ENCODE measurements at regions not wholly inside any gene's neighbourhood (a gene's known extent, or its start where the extent isn't known, plus 50 kb on each side); places are given as distances from the start of the nearest gene placed in this dataset.

DNA sequence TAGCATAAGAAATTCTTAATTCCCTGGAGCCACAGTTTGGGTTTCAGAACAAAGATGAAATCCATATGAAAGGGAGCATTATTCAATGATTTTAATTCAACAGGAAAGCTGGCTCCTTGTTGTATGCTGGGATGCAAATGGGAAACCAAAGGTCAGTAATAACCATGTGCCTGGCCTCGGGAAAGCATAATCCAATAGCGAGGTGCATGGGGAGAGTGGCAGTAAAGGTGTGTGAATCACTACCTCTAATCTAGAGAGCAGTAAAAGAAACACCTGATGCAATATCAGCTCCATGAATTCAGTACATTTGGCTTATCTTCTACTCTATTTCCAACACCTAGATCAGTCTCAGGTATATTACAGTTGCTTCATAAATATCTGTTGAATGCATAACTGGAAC is 220.1 kb downstream of the FBXO15 start:
- no peaks in the 10 kb centered on the region for H3K9me3 Mint-ChIP-seq (ENCODE audit: unreplicated experiment)
- H3K27me3 Mint-ChIP-seq (ENCODE audit: unreplicated experiment): no peaks in the 10 kb centered on the region
- H3K4me1 Mint-ChIP-seq (ENCODE audit: low read depth, unreplicated experiment): no peaks in the 10 kb centered on the region
- no peak overlapping the region for H3K4me3 Mint-ChIP-seq (ENCODE audit: unreplicated experiment)
- H3K36me3 Mint-ChIP-seq (ENCODE audit: unreplicated experiment): no peaks in the 10 kb centered on the region
- no peak overlapping the region for H3K27ac Mint-ChIP-seq (ENCODE audit: unreplicated experiment)
- DNase-seq: no peak
- TF ChIP-seq, protein P1, sequence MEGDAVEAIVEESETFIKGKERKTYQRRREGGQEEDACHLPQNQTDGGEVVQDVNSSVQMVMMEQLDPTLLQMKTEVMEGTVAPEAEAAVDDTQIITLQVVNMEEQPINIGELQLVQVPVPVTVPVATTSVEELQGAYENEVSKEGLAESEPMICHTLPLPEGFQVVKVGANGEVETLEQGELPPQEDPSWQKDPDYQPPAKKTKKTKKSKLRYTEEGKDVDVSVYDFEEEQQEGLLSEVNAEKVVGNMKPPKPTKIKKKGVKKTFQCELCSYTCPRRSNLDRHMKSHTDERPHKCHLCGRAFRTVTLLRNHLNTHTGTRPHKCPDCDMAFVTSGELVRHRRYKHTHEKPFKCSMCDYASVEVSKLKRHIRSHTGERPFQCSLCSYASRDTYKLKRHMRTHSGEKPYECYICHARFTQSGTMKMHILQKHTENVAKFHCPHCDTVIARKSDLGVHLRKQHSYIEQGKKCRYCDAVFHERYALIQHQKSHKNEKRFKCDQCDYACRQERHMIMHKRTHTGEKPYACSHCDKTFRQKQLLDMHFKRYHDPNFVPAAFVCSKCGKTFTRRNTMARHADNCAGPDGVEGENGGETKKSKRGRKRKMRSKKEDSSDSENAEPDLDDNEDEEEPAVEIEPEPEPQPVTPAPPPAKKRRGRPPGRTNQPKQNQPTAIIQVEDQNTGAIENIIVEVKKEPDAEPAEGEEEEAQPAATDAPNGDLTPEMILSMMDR (IDR thresholded peaks at IDR 0.05; ENCODE audit: partially characterized antibody, unreplicated experiment): no peak

DNA sequence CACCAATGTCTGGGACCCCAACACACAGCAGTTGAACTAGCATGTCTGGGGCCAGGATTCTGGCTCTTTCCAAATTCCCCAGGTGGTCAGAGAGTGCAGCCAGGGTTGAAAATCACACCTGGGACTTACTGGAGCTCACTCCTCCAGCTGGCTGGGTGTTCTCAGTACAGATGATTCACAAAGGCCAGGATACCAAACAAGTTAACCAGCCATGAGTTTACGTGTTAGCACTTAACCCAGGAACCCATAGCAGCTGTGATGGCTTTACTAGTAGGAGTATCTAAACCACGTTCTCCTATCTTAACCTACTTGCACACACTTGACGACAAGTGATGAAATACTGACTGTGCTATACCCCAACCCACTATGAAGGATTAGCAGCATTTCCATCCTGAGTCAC is 222.8 kb downstream of the FBXO15 start:
- peaks cover 2% of the 10 kb centered on the region for H3K27me3 Mint-ChIP-seq (ENCODE audit: unreplicated experiment)
- TF ChIP-seq, protein P1 (IDR thresholded peaks at IDR 0.05; ENCODE audit: partially characterized antibody, unreplicated experiment): no peak
- H3K36me3 Mint-ChIP-seq (ENCODE audit: unreplicated experiment): no peaks in the 10 kb centered on the region
- no peak overlapping the region for H3K4me3 Mint-ChIP-seq (ENCODE audit: unreplicated experiment)
- H3K27ac Mint-ChIP-seq (ENCODE audit: unreplicated experiment): no peak overlapping the region
- H3K4me1 Mint-ChIP-seq (ENCODE audit: low read depth, unreplicated experiment): no peaks in the 10 kb centered on the region
- no peak for DNase-seq
- no peaks in the 10 kb centered on the region for H3K9me3 Mint-ChIP-seq (ENCODE audit: unreplicated experiment)

DNA sequence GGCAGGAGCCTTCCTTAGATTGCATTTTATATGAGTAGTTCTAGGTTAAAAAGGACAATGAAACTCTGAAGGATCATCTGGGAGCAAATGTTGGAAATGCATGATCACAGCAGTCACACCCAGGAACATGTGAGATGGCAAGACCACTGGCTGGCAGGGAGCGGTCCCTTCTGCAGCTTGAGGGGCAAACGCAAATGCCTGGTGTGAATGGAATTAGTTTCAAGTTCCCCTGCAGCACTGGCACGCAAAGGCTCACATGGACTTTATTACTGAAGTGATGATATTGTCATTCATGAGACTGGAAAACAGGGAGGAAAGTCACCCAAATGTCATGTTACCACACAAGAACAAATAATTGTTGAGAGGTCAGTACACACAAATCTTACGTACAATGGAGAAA is 223.3 kb downstream of the FBXO15 start:
- no peaks in the 10 kb centered on the region for H3K4me1 Mint-ChIP-seq (ENCODE audit: low read depth, unreplicated experiment)
- H3K9me3 Mint-ChIP-seq (ENCODE audit: unreplicated experiment): no peaks in the 10 kb centered on the region
- no peak overlapping the region for H3K4me3 Mint-ChIP-seq (ENCODE audit: unreplicated experiment)
- TF ChIP-seq, protein P1 (IDR thresholded peaks at IDR 0.05; ENCODE audit: partially characterized antibody, unreplicated experiment): no peak
- no peaks in the 10 kb centered on the region for H3K36me3 Mint-ChIP-seq (ENCODE audit: unreplicated experiment)
- H3K27me3 Mint-ChIP-seq (ENCODE audit: unreplicated experiment): peaks cover 2% of the 10 kb centered on the region
- no peak for DNase-seq
- no peak overlapping the region for H3K27ac Mint-ChIP-seq (ENCODE audit: unreplicated experiment)

DNA sequence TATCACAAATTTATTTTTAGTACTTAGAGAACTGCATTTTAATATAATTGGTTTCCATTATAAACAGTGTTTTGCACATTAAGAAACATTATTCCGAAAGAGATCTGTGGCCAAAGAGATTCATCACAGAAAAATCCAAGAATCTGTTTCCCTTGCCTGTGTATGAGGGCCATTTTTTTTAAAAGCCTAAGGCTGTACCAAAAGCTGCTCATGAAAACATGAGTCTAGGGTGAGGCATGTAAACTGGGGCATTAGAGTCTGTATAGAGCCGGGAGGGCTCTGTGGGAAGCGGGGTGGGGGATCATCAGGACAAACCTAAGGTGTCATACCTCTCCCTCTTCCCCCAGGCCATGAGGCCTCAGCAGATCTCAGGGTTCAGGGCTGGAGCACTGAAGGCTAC is 223.8 kb downstream of the FBXO15 start:
- no peaks in the 10 kb centered on the region for H3K9me3 Mint-ChIP-seq (ENCODE audit: unreplicated experiment)
- H3K4me3 Mint-ChIP-seq (ENCODE audit: unreplicated experiment): no peak overlapping the region
- H3K27ac Mint-ChIP-seq (ENCODE audit: unreplicated experiment): no peak overlapping the region
- H3K36me3 Mint-ChIP-seq (ENCODE audit: unreplicated experiment): no peaks in the 10 kb centered on the region
- no peak for DNase-seq
- peaks cover 2% of the 10 kb centered on the region for H3K27me3 Mint-ChIP-seq (ENCODE audit: unreplicated experiment)
- no peaks in the 10 kb centered on the region for H3K4me1 Mint-ChIP-seq (ENCODE audit: low read depth, unreplicated experiment)
- TF ChIP-seq, protein P1 (IDR thresholded peaks at IDR 0.05; ENCODE audit: partially characterized antibody, unreplicated experiment): no peak

DNA sequence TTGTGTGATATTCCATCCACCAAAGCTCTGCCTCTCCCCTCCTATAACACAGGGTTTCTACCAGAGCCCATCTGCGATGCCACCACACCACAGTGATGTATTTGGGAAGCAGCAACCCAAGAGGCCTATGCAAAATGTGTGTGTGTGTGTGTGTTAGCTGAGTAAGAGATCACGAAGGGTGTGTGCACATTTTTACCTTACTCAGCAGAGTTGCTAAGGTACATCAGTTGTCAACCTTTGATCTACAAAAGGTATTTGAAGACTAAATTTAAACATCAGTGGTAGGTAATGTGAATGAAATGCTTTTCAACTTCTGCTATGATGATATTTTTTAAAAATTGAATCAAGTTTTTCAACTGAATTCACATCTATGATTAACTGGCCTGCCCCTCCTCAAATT is 227.6 kb downstream of the FBXO15 start:
- no peak for DNase-seq
- no peak overlapping the region for H3K27ac Mint-ChIP-seq (ENCODE audit: unreplicated experiment)
- H3K4me1 Mint-ChIP-seq (ENCODE audit: low read depth, unreplicated experiment): no peaks in the 10 kb centered on the region
- no peak overlapping the region for H3K4me3 Mint-ChIP-seq (ENCODE audit: unreplicated experiment)
- TF ChIP-seq, protein P1 (IDR thresholded peaks at IDR 0.05; ENCODE audit: partially characterized antibody, unreplicated experiment): no peak
- H3K36me3 Mint-ChIP-seq (ENCODE audit: unreplicated experiment): no peaks in the 10 kb centered on the region
- peaks cover 2% of the 10 kb centered on the region for H3K27me3 Mint-ChIP-seq (ENCODE audit: unreplicated experiment)
- H3K9me3 Mint-ChIP-seq (ENCODE audit: unreplicated experiment): no peaks in the 10 kb centered on the region

All from glutamatergic neuron (in vitro differentiated cells).